H9 (cell line): ENCODE measurements at regions not wholly inside any gene's neighbourhood (a gene's known extent, or its start where the extent isn't known, plus 50 kb on each side); places are given as distances from the start of the nearest gene placed in this dataset.

Experiments used
- DNase-seq: peaks from one replicate; pipeline ENCODE4 v3.0.0-alpha.2; 2017
- H2AFZ ChIP-seq: one replicate; pipeline ENCODE4 v1.6.1; 2013; ENCODE audit warnings: mild to moderate bottlenecking, low read length, control low read depth, moderate library complexity
- H2AK5ac ChIP-seq: 2 replicates; pipeline ENCODE4 v1.6.1; 2013; ENCODE audit warnings: low read length, control low read depth, mixed read lengths; ENCODE audit not compliant: insufficient read length
- H2BK120ac ChIP-seq: one replicate; pipeline ENCODE4 v1.6.1; 2013; ENCODE audit warnings: low read depth, mild to moderate bottlenecking, low read length, control low read depth, inconsistent platforms; ENCODE audit not compliant: poor library complexity, severe bottlenecking
- H2BK12ac ChIP-seq: 2 replicates; pipeline ENCODE4 v1.6.1; 2013; ENCODE audit warnings: low read length, control low read depth, mixed read lengths, low read depth; ENCODE audit not compliant: insufficient read length
- H2BK15ac ChIP-seq: 2 replicates; pipeline ENCODE4 v1.6.1; 2013; ENCODE audit warnings: low read depth, low read length, control low read depth
- H2BK20ac ChIP-seq: one replicate; pipeline ENCODE4 v1.6.1; 2013; ENCODE audit warnings: low read depth, mild to moderate bottlenecking, low read length, control low read depth, inconsistent platforms; ENCODE audit not compliant: poor library complexity, severe bottlenecking
- H2BK5ac ChIP-seq: 2 replicates; pipeline ENCODE4 v1.6.1; 2013; ENCODE audit warnings: low read length, control low read depth, mixed read lengths; ENCODE audit not compliant: insufficient read length
- H3K14ac ChIP-seq: 2 replicates; pipeline ENCODE4 v1.6.1; 2013; ENCODE audit warnings: low read length, control low read depth; ENCODE audit not compliant: insufficient read depth
- H3K18ac ChIP-seq: 2 replicates; pipeline ENCODE4 v1.6.1; 2013; ENCODE audit warnings: low read depth, mild to moderate bottlenecking, mixed read lengths, low read length, control low read depth; ENCODE audit not compliant: insufficient read length
- H3K23ac ChIP-seq: 2 replicates; pipeline ENCODE4 v1.6.1; 2013; ENCODE audit warnings: low read length, control low read depth, mixed read lengths, low read depth; ENCODE audit not compliant: insufficient read length
- H3K23me2 ChIP-seq: 2 replicates; pipeline ENCODE4 v1.6.1; 2013; ENCODE audit warnings: low read depth, mild to moderate bottlenecking, mixed read lengths, low read length, control low read depth; ENCODE audit not compliant: insufficient read length, poor library complexity, severe bottlenecking
- H3K27ac ChIP-seq: 2 replicates; pipeline ENCODE4 v1.5.1; 2013; ENCODE audit warnings: low read length, control low read depth, mixed read lengths, low read depth; ENCODE audit not compliant: insufficient read length
- H3K27me3 ChIP-seq: 2 replicates; pipeline ENCODE4 v1.6.1; 2013; ENCODE audit warnings: low read length, control low read depth, inconsistent platforms; ENCODE audit not compliant: insufficient read depth
- H3K4ac ChIP-seq: 2 replicates; pipeline ENCODE4 v1.6.1; 2013; ENCODE audit warnings: low read depth, mild to moderate bottlenecking, control low read depth, inconsistent platforms, low read length, moderate library complexity
- H3K4me1 ChIP-seq: 2 replicates; pipeline ENCODE4 v1.6.1; 2013; ENCODE audit warnings: low read length, control low read depth, inconsistent platforms; ENCODE audit not compliant: insufficient read depth
- H3K4me2 ChIP-seq: 2 replicates; pipeline ENCODE4 v1.6.1; 2013; ENCODE audit warnings: low read length, control low read depth, mixed read lengths; ENCODE audit not compliant: insufficient read length, insufficient read depth
- H3K56ac ChIP-seq: 2 replicates; pipeline ENCODE4 v1.6.1; 2013; ENCODE audit warnings: low read depth, mild to moderate bottlenecking, mixed read lengths, low read length, control low read depth; ENCODE audit not compliant: insufficient read length
- H3K79me1 ChIP-seq: 2 replicates; pipeline ENCODE4 v1.6.1; 2013; ENCODE audit warnings: low read depth, mild to moderate bottlenecking, moderate library complexity, low read length, control low read depth, inconsistent platforms; ENCODE audit not compliant: insufficient read depth, poor library complexity, severe bottlenecking
- H3K79me2 ChIP-seq: 2 replicates; pipeline ENCODE4 v1.6.1; 2013; ENCODE audit warnings: low read length, control low read depth, inconsistent platforms; ENCODE audit not compliant: insufficient read depth
- H3K9ac ChIP-seq: 2 replicates; pipeline ENCODE4 v1.6.1; 2013; ENCODE audit warnings: low read length, control low read depth, mixed read lengths; ENCODE audit not compliant: insufficient read length; ENCODE audit errors: extremely low read depth
- H3K9me3 ChIP-seq: one replicate; pipeline ENCODE4 v1.6.1; 2013; ENCODE audit warnings: low read depth, low read length, inconsistent platforms; ENCODE audit not compliant: control insufficient read depth
- H3T11ph ChIP-seq: one replicate; pipeline ENCODE4 v1.6.1; 2013; ENCODE audit warnings: mild to moderate bottlenecking, low read length, control low read depth, inconsistent platforms
- H4K20me1 ChIP-seq: one replicate; pipeline ENCODE4 v1.6.1; 2013; ENCODE audit not compliant: control insufficient read depth, insufficient read length, insufficient read depth
- H4K5ac ChIP-seq: 2 replicates; pipeline ENCODE4 v1.6.1; 2013; ENCODE audit warnings: low read depth, mild to moderate bottlenecking, mixed read lengths, low read length, control low read depth; ENCODE audit not compliant: insufficient read length
- H4K8ac ChIP-seq: replicated peaks from 2 replicates; pipeline ENCODE4 v1.6.1; 2013; ENCODE audit warnings: low read length, control low read depth, mixed read lengths, low read depth; ENCODE audit not compliant: insufficient read length
- H4K91ac ChIP-seq: 2 replicates; pipeline ENCODE4 v1.6.1; 2013; ENCODE audit warnings: low read depth, mild to moderate bottlenecking, moderate library complexity, mixed read lengths, low read length, control low read depth; ENCODE audit not compliant: insufficient read length
- H3K27ac Mint-ChIP-seq, 3 experiments: 2 replicates in 2 of 3; 3 replicates in 1 of 3; pipeline ENCODE4 v1.8.0; 2020 to 2021; ENCODE audit warnings: mixed read lengths in 3 of 3, mild to moderate bottlenecking in 1 of 3, moderate library complexity in 1 of 3
- H3K27me3 Mint-ChIP-seq: 2 replicates; pipeline ENCODE4 v1.8.0; 2021; ENCODE audit warnings: low read depth, mild to moderate bottlenecking, moderate library complexity, mixed read lengths
- H3K36me3 Mint-ChIP-seq, 3 experiments: 2 replicates in 2 of 3; 3 replicates in 1 of 3; pipeline ENCODE4 v1.8.0; 2020 to 2021; ENCODE audit warnings: low read depth in 3 of 3, mixed read lengths in 3 of 3; ENCODE audit not compliant: insufficient read depth in 1 of 3
- H3K4me1 Mint-ChIP-seq, 2 experiments: 2 replicates each; pipeline ENCODE4 v1.8.0; 2020; ENCODE audit warnings: mixed read lengths in 2 of 2
- H3K4me3 Mint-ChIP-seq, 2 experiments: 2 replicates in 1 of 2; 3 replicates in 1 of 2; pipeline ENCODE4 v1.8.0; 2020 to 2021; ENCODE audit warnings: mild to moderate bottlenecking in 2 of 2, mixed read lengths in 2 of 2, moderate library complexity in 1 of 2
- H3K9me3 Mint-ChIP-seq, 2 experiments: 2 replicates in 1 of 2; 3 replicates in 1 of 2; pipeline ENCODE4 v1.8.0; 2020; ENCODE audit warnings: mild to moderate bottlenecking in 2 of 2, mixed read lengths in 2 of 2, moderate library complexity in 1 of 2
- WGBS: extraction: QIAGEN DNeasy Blood & Tissue Kit; methylation state at CpG from one replicate; pipeline ENCODE4 v1.1.7; 2013; ENCODE audit warnings: missing lambda C conversion rate, low lambda C conversion rate, mixed read lengths; ENCODE audit not compliant: insufficient read length; ENCODE audit errors: extremely low coverage; 5-methylcytosine and 5-hydroxymethylcytosine counted together
- TF ChIP-seq, protein P1 (sequence below): fragments of 200-600 bp; sonication (generic); conservative IDR thresholded peaks from 3 replicates; pipeline ENCODE4 v1.8.0; 2021; ENCODE audit warnings: antibody characterized with exemption, mild to moderate bottlenecking

GRCh38 chr5:163758283-163758711 is 252.9 kb downstream of the MAT2B start:
- no peaks in the 10 kb centered on the region for H3K27me3 ChIP-seq
- TF ChIP-seq, protein P1, sequence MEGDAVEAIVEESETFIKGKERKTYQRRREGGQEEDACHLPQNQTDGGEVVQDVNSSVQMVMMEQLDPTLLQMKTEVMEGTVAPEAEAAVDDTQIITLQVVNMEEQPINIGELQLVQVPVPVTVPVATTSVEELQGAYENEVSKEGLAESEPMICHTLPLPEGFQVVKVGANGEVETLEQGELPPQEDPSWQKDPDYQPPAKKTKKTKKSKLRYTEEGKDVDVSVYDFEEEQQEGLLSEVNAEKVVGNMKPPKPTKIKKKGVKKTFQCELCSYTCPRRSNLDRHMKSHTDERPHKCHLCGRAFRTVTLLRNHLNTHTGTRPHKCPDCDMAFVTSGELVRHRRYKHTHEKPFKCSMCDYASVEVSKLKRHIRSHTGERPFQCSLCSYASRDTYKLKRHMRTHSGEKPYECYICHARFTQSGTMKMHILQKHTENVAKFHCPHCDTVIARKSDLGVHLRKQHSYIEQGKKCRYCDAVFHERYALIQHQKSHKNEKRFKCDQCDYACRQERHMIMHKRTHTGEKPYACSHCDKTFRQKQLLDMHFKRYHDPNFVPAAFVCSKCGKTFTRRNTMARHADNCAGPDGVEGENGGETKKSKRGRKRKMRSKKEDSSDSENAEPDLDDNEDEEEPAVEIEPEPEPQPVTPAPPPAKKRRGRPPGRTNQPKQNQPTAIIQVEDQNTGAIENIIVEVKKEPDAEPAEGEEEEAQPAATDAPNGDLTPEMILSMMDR = no peak
- no peaks in the 10 kb centered on the region for H3K79me1 ChIP-seq
- Mint-ChIP-seq H3K36me3 (no peaks in the 10 kb centered on the region), H3K27me3 (no peaks in the 10 kb centered on the region; the same call in 1 of the 2 replicates), H3K4me1 (peaks cover 2% of the 10 kb centered on the region in 2 experiments), H3K27ac (no peak overlapping the region), H3K4me3 (no peak overlapping the region), H3K9me3 (no peaks in the 10 kb centered on the region)
- no peak overlapping the region for H3K18ac ChIP-seq
- no peak overlapping the region for H2BK120ac ChIP-seq
- no CpG with 5 or more reads among the region's 2 CpGs for WGBS
- H2BK5ac ChIP-seq = no peak overlapping the region
- H3K9me3 ChIP-seq = no peaks in the 10 kb centered on the region
- no peak overlapping the region for H3K4ac ChIP-seq
- H2AK5ac ChIP-seq = no peak overlapping the region
- H4K20me1 ChIP-seq = no peaks in the 10 kb centered on the region
- no peak overlapping the region for H2BK20ac ChIP-seq
- H3K56ac ChIP-seq = no peak overlapping the region
- no peaks in the 10 kb centered on the region for H3K23me2 ChIP-seq
- DNase-seq = no peak
- no peaks in the 10 kb centered on the region for H3K4me1 ChIP-seq
- no peak overlapping the region for H4K5ac ChIP-seq
- no peak overlapping the region for H3K23ac ChIP-seq
- no peak overlapping the region for H2BK15ac ChIP-seq
- no peak overlapping the region for H2BK12ac ChIP-seq
- H4K91ac ChIP-seq = no peak overlapping the region
- no peak overlapping the region for H4K8ac ChIP-seq
- no peak overlapping the region for H3K9ac ChIP-seq
- H3K14ac ChIP-seq = no peak overlapping the region
- H3K79me2 ChIP-seq = no peaks in the 10 kb centered on the region
- no peak overlapping the region for H3T11ph ChIP-seq
- no peak overlapping the region for H2AFZ ChIP-seq
- H3K27ac ChIP-seq = no peak overlapping the region
- no peak overlapping the region for H3K4me2 ChIP-seq
